HCT116 (cell line): ENCODE measurements at regions not wholly inside any gene's neighbourhood (a gene's known extent, or its start where the extent isn't known, plus 50 kb on each side); places are given as distances from the start of the nearest gene placed in this dataset.

Experiments
- ATAC-seq: fragments of 200-7000 bp; cut with Tn5 transposase; 2 replicates; pipeline ENCODE4 v1.9.1; 2020; ENCODE audit warnings: mild to moderate bottlenecking, moderate library complexity
- BruUV-seq: library from RNA; stranded (reverse); fragments of 400-500 nt; replicated peaks from 2 replicates; lab custom pipeline; 2021; lab: Mats Ljungman, UMichigan
- CTCF ChIA-PET: fragments of 300-600 bp; sonication (Branson Sonifier 250); formaldehyde crosslinking; loops from one replicate; lab custom pipeline; 2021; ENCODE audit warnings: antibody characterized with exemption; lab: Charles Lee
- POLR2A ChIA-PET: fragments of 300-600, 350-600 bp; sonication (Branson Sonifier 250); formaldehyde crosslinking; loops from one replicate; lab custom pipeline; 2021; ENCODE audit warnings: antibody characterized with exemption; lab: Charles Lee
- RAD21 ChIA-PET, 2 experiments: fragments of 300-600 bp; sonication (Branson Sonifier 250); formaldehyde crosslinking; loops; one replicate each; lab custom pipeline; 2023; ENCODE audit warnings: low total read pairs in 2 of 2; ENCODE audit not compliant: uncharacterized antibody in 2 of 2, unreplicated experiment in 2 of 2, low non-redundant PET in 1 of 2; lab: Charles Lee
- DNase-seq: peaks from one replicate; pipeline ENCODE4 v3.0.0-alpha.2; 2010; ENCODE audit warnings: low read depth, low spot score
- H2AFZ ChIP-seq: fragments of 200-600 bp; shearing (Covaris generic), sonication (generic); 2 replicates; pipeline ENCODE4 v1.6.1; 2017; ENCODE audit warnings: low read depth, mixed run types, mixed read lengths, antibody characterized with exemption, low read length; ENCODE audit not compliant: poor library complexity, severe bottlenecking
- H3K27ac ChIP-seq: 2 replicates; pipeline ENCODE4 v1.5.1; 2012; ENCODE audit warnings: low read depth, low read length
- H3K27me3 ChIP-seq: fragments of 200-600 bp; sonication (generic); 2 replicates; pipeline ENCODE4 v1.6.1; 2016; ENCODE audit warnings: mixed run types, low read length, mixed read lengths; ENCODE audit not compliant: insufficient read depth
- H3K36me3 ChIP-seq, 2 experiments: fragments of 200-500 bp in 1 of 2; fragments of 200-600 bp in 1 of 2; sonication (Bioruptor generic) in 1 of 2; sonication (generic) in 1 of 2; 2 replicates each; pipeline versions ENCODE4 v1.5.1 to v1.6.1; 2014 to 2016; ENCODE audit warnings: low read length in 2 of 2, inconsistent platforms in 1 of 2, mixed read lengths in 1 of 2, mixed run types in 1 of 2; ENCODE audit not compliant: insufficient read depth in 2 of 2, control insufficient read depth in 1 of 2
- H3K4me1 ChIP-seq, 2 experiments: fragments of 200-600 bp in 1 of 2; sonication (generic) in 1 of 2; 2 replicates each; pipeline versions ENCODE4 v1.5.1 to v1.6.1; 2012 to 2017; ENCODE audit warnings: low read length in 2 of 2, inconsistent platforms in 1 of 2, mild to moderate bottlenecking in 1 of 2, mixed read lengths in 1 of 2, mixed run types in 1 of 2, moderate library complexity in 1 of 2; ENCODE audit not compliant: insufficient read depth in 2 of 2, control insufficient read depth in 1 of 2
- H3K4me2 ChIP-seq: fragments of 200-600 bp; sonication (generic); 2 replicates; pipeline ENCODE4 v1.6.1; 2017; ENCODE audit warnings: mixed run types, low read length, mixed read lengths
- H3K4me3 ChIP-seq, 2 experiments: fragments of 200-600 bp in 1 of 2; sonication (generic) in 1 of 2; replicated peaks in 1 of 2; 2 replicates each; pipeline ENCODE4 v1.5.1; 2011 to 2016; ENCODE audit warnings: low read length in 2 of 2, control low read depth in 1 of 2, low read depth in 1 of 2, mild to moderate bottlenecking in 1 of 2, mixed read lengths in 1 of 2, mixed run types in 1 of 2
- H3K79me2 ChIP-seq: fragments of 200-600 bp; sonication (generic); 2 replicates; pipeline ENCODE4 v1.6.1; 2017; ENCODE audit warnings: mild to moderate bottlenecking, mixed run types, low read length, moderate library complexity, mixed read lengths; ENCODE audit not compliant: insufficient read depth
- H3K9ac ChIP-seq: fragments of 200-600 bp; sonication (generic); 2 replicates; pipeline ENCODE4 v1.6.1; 2016; ENCODE audit warnings: low read length, mixed read lengths
- H3K9me2 ChIP-seq: fragments of 200-600 bp; sonication (generic), shearing (Covaris generic); 2 replicates; pipeline ENCODE4 v1.6.1; 2017; ENCODE audit warnings: mixed run types, mild to moderate bottlenecking, moderate library complexity; ENCODE audit not compliant: insufficient read depth
- H3K9me3 ChIP-seq, 2 experiments: fragments of 200-500 bp in 1 of 2; fragments of 200-600 bp in 1 of 2; sonication (Bioruptor generic) in 1 of 2; sonication (generic) in 1 of 2; 2 replicates each; pipeline ENCODE4 v1.6.1; 2014 to 2017; ENCODE audit warnings: low read length in 2 of 2, mixed read lengths in 2 of 2, inconsistent platforms in 1 of 2, low read depth in 1 of 2, mild to moderate bottlenecking in 1 of 2, mixed run types in 1 of 2, moderate library complexity in 1 of 2; ENCODE audit not compliant: control insufficient read depth in 1 of 2, insufficient read depth in 1 of 2
- H4K20me1 ChIP-seq: fragments of 200-600 bp; sonication (generic), shearing (Covaris generic); 2 replicates; pipeline ENCODE4 v1.6.1; 2017; ENCODE audit warnings: mixed run types, mild to moderate bottlenecking, moderate library complexity; ENCODE audit not compliant: insufficient read depth
- EGR1 ChIP-seq: IDR thresholded peaks from 2 replicates; pipeline ENCODE4 v1.6.1; 2012; ENCODE audit warnings: low read depth
- ELF1 ChIP-seq: IDR thresholded peaks from 2 replicates; pipeline ENCODE4 v1.6.1; 2012; ENCODE audit warnings: low read depth, borderline replicate concordance
- EZH2 ChIP-seq: fragments of 200-600 bp; sonication (generic); IDR thresholded peaks from 2 replicates; pipeline ENCODE4 v1.6.1; 2017; ENCODE audit warnings: antibody characterized with exemption, mixed run types
- EZH2phosphoT487 ChIP-seq: fragments of 200-600 bp; IDR thresholded peaks from 2 replicates; pipeline ENCODE4 v1.6.1; 2018; ENCODE audit warnings: antibody characterized with exemption, borderline replicate concordance
- JUND ChIP-seq: IDR thresholded peaks from 2 replicates; pipeline ENCODE4 v1.6.1; 2012
- POLR2A ChIP-seq: IDR thresholded peaks from 2 replicates; pipeline ENCODE4 v1.7.0; 2011; ENCODE audit warnings: borderline replicate concordance; ENCODE audit not compliant: insufficient read depth, insufficient read length; ENCODE audit errors: extremely low read depth
- POLR2AphosphoS5 ChIP-seq: IDR thresholded peaks from 2 replicates; pipeline ENCODE4 v1.6.1; 2011; ENCODE audit warnings: mild to moderate bottlenecking, low read depth, low read length, moderate library complexity
- RAD21 ChIP-seq: IDR thresholded peaks from 2 replicates; pipeline ENCODE4 v1.6.1; 2012; ENCODE audit warnings: low read depth, mild to moderate bottlenecking
- SIN3A ChIP-seq: IDR thresholded peaks from 2 replicates; pipeline ENCODE4 v1.6.1; 2012; ENCODE audit warnings: low read depth
- SP1 ChIP-seq: IDR thresholded peaks from 2 replicates; pipeline ENCODE4 v1.6.1; 2012; ENCODE audit warnings: low read depth
- SRF ChIP-seq: IDR thresholded peaks from 2 replicates; pipeline ENCODE4 v1.6.1; 2012; ENCODE audit warnings: low read depth
- TCF7L2 ChIP-seq: IDR thresholded peaks from 2 replicates; pipeline ENCODE4 v1.7.0; 2011; ENCODE audit warnings: borderline replicate concordance, inconsistent platforms; ENCODE audit not compliant: insufficient read depth, insufficient read length; ENCODE audit errors: extremely low read depth
- YY1 ChIP-seq: IDR thresholded peaks from 2 replicates; pipeline ENCODE4 v1.6.1; 2011; ENCODE audit warnings: low read length, low read depth, moderate library complexity, mild to moderate bottlenecking; ENCODE audit not compliant: insufficient replicate concordance; ENCODE audit errors: extremely low read depth
- ZFX ChIP-seq: fragments of 450-650 bp; IDR thresholded peaks from 2 replicates; pipeline ENCODE4 v1.6.1; 2017
- ZNF274 ChIP-seq: fragments of 200-500 bp; sonication (Bioruptor generic); IDR thresholded peaks from 2 replicates; pipeline ENCODE4 v1.6.1; 2014; ENCODE audit warnings: mild to moderate bottlenecking, low read depth, low read length, inconsistent platforms
- intact Hi-C: fragments of 100-400 bp; cut with micrococcal nuclease; formaldehyde crosslinking; loops from 2 replicates; pipeline ENCODE4 v1.10.0; 2022
- TF ChIP-seq, protein P1 (sequence below), 3 experiments: fragments of 200-600 bp in 1 of 3; sonication (generic) in 1 of 3; IDR thresholded peaks in 2 of 3; conservative IDR thresholded peaks in 1 of 3; 2 replicates each; pipeline ENCODE4 v1.5.1; 2012 to 2017; ENCODE audit warnings: low read depth in 2 of 3, low read length in 2 of 3, antibody characterized with exemption in 1 of 3, borderline replicate concordance in 1 of 3, control low read depth in 1 of 3, mild to moderate bottlenecking in 1 of 3, mixed read lengths in 1 of 3, mixed run types in 1 of 3, moderate library complexity in 1 of 3; ENCODE audit not compliant: insufficient read depth in 1 of 3
- TF ChIP-seq, protein P2 (sequence below): IDR thresholded peaks from 2 replicates; pipeline ENCODE4 v1.6.1; 2012
- TF ChIP-seq, protein P3 (sequence below): IDR thresholded peaks from 2 replicates; pipeline ENCODE4 v1.6.1; 2012; ENCODE audit warnings: low read depth
- TF ChIP-seq, protein P4 (sequence below): IDR thresholded peaks from 2 replicates; pipeline ENCODE4 v1.6.1; 2011; ENCODE audit warnings: mild to moderate bottlenecking, low read length, moderate library complexity; ENCODE audit not compliant: insufficient replicate concordance; ENCODE audit errors: extremely low read depth

DNA sequence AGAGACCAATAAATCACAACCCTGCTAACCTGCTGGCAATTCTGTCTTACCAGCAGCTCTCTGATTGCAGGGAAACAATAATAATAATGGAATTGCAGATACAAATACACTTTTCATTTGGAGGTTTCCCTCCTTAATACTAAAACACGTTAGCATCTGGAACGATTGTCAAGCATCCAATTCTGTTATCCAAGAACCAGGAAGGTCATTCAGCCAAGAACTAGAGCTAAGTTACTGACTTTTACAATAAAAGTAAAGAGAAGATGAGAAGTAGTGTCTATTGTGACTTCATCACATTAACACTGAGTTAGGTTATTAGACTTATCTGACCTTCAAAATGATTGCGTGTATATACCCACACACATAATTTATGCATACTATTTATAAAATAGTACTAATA lies 335.6 kb downstream of the BRINP1 start:
- CTCF ChIA-PET: no interaction called here
- no peaks in the 10 kb centered on the region for H3K27me3 ChIP-seq
- RAD21 ChIA-PET: no interaction called here

More for the DNA sequence above, 335.6 kb downstream of the BRINP1 start:
- no peak for ATAC-seq
- Histone ChIP-seq H3K9ac (no peak overlapping the region), H4K20me1 (no peaks in the 10 kb centered on the region), H3K9me2 (no peaks in the 10 kb centered on the region), H3K4me2 (no peak overlapping the region), H3K36me3 (no peaks in the 10 kb centered on the region)
- intact Hi-C loops: no loop called here
- TF ChIP-seq EGR1 (no peak), SIN3A (no peak), ZFX (no peak), ZNF274 (no peak), POLR2A (no peak), EZH2 (no peak), JUND (no peak), ELF1 (no peak), SRF (no peak), SP1 (no peak), RAD21 (no peak), POLR2AphosphoS5 (no peak), TCF7L2 (no peak), YY1 (no peak), EZH2phosphoT487 (no peak)
- TF ChIP-seq, protein P1, sequence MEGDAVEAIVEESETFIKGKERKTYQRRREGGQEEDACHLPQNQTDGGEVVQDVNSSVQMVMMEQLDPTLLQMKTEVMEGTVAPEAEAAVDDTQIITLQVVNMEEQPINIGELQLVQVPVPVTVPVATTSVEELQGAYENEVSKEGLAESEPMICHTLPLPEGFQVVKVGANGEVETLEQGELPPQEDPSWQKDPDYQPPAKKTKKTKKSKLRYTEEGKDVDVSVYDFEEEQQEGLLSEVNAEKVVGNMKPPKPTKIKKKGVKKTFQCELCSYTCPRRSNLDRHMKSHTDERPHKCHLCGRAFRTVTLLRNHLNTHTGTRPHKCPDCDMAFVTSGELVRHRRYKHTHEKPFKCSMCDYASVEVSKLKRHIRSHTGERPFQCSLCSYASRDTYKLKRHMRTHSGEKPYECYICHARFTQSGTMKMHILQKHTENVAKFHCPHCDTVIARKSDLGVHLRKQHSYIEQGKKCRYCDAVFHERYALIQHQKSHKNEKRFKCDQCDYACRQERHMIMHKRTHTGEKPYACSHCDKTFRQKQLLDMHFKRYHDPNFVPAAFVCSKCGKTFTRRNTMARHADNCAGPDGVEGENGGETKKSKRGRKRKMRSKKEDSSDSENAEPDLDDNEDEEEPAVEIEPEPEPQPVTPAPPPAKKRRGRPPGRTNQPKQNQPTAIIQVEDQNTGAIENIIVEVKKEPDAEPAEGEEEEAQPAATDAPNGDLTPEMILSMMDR (IDR thresholded peaks at IDR 0.05 in 2 of 3, conservative IDR thresholded peaks at IDR 0.05 in 1 of 3; ENCODE audit: borderline replicate concordance in 1 of 3, insufficient read depth in 1 of 3, low read depth in 2 of 3, low read length in 2 of 3): no peak
- TF ChIP-seq, protein P2, sequence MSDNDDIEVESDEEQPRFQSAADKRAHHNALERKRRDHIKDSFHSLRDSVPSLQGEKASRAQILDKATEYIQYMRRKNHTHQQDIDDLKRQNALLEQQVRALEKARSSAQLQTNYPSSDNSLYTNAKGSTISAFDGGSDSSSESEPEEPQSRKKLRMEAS: no peak
- TF ChIP-seq, protein P3, sequence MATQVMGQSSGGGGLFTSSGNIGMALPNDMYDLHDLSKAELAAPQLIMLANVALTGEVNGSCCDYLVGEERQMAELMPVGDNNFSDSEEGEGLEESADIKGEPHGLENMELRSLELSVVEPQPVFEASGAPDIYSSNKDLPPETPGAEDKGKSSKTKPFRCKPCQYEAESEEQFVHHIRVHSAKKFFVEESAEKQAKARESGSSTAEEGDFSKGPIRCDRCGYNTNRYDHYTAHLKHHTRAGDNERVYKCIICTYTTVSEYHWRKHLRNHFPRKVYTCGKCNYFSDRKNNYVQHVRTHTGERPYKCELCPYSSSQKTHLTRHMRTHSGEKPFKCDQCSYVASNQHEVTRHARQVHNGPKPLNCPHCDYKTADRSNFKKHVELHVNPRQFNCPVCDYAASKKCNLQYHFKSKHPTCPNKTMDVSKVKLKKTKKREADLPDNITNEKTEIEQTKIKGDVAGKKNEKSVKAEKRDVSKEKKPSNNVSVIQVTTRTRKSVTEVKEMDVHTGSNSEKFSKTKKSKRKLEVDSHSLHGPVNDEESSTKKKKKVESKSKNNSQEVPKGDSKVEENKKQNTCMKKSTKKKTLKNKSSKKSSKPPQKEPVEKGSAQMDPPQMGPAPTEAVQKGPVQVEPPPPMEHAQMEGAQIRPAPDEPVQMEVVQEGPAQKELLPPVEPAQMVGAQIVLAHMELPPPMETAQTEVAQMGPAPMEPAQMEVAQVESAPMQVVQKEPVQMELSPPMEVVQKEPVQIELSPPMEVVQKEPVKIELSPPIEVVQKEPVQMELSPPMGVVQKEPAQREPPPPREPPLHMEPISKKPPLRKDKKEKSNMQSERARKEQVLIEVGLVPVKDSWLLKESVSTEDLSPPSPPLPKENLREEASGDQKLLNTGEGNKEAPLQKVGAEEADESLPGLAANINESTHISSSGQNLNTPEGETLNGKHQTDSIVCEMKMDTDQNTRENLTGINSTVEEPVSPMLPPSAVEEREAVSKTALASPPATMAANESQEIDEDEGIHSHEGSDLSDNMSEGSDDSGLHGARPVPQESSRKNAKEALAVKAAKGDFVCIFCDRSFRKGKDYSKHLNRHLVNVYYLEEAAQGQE: no peak
- TF ChIP-seq, protein P4, sequence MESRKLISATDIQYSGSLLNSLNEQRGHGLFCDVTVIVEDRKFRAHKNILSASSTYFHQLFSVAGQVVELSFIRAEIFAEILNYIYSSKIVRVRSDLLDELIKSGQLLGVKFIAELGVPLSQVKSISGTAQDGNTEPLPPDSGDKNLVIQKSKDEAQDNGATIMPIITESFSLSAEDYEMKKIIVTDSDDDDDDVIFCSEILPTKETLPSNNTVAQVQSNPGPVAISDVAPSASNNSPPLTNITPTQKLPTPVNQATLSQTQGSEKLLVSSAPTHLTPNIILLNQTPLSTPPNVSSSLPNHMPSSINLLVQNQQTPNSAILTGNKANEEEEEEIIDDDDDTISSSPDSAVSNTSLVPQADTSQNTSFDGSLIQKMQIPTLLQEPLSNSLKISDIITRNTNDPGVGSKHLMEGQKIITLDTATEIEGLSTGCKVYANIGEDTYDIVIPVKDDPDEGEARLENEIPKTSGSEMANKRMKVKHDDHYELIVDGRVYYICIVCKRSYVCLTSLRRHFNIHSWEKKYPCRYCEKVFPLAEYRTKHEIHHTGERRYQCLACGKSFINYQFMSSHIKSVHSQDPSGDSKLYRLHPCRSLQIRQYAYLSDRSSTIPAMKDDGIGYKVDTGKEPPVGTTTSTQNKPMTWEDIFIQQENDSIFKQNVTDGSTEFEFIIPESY: no peak
- TF ChIP-seq, all 23 proteins: peak for 0
- DNase-seq: no peak
- no peaks in the 10 kb centered on the region for H3K79me2 ChIP-seq
- POLR2A ChIA-PET: no interaction called here
- H3K9me3 ChIP-seq: peaks cover 0 to 23% of the 10 kb centered on the region in 2 experiments; a peak in 2 of 4 replicates
- no TSS peak for BruUV-seq
- H3K4me1 ChIP-seq: no peaks in the 10 kb centered on the region
- H2AFZ ChIP-seq: no peak overlapping the region
- no peak overlapping the region for H3K4me3 ChIP-seq
- H3K27ac ChIP-seq: no peak overlapping the region
